Dedifferentiated amniotic fluid mesenchymal stem cell (primary cell): ENCODE measurements at regions not wholly inside any gene's neighbourhood (a gene's known extent, or its start where the extent isn't known, plus 50 kb on each side); places are given as distances from the start of the nearest gene placed in this dataset.

Experiments
- DNase-seq: peaks from one replicate; pipeline ENCODE4 v3.0.0-alpha.2; 2016; ENCODE audit errors: extremely low spot score

GRCh38 chr5:67299231-67299735 lies 102.7 kb upstream of the CD180 start:
- DNase-seq: no peak

- no peak for DNase-seq
These were observed 101.4 kb upstream of the CD180 start for GRCh38 chr5:67297802-67298532.

GRCh38 chr5:67297376-67297775 lies 100.8 kb upstream of the CD180 start:
- DNase-seq: no peak

- DNase-seq: no peak
These were observed 97.8 kb upstream of the CD180 start for GRCh38 chr5:67294266-67294938.

- DNase-seq: no peak
These were observed 96.6 kb upstream of the CD180 start for GRCh38 chr5:67293226-67293625.

GRCh38 chr5:67292201-67292940 lies 95.8 kb upstream of the CD180 start:
- no peak for DNase-seq

GRCh38 chr5:67291671-67292070 lies 95.1 kb upstream of the CD180 start:
- no peak for DNase-seq

GRCh38 chr5:67291066-67291465 lies 94.5 kb upstream of the CD180 start:
- DNase-seq: no peak

GRCh38 chr5:67290655-67291054 lies 94.1 kb upstream of the CD180 start:
- no peak for DNase-seq

GRCh38 chr5:67289763-67290521 lies 93.3 kb upstream of the CD180 start:
- no peak for DNase-seq

GRCh38 chr5:67287510-67288268 lies 91.1 kb upstream of the CD180 start:
- peak; percentile 66 for DNase-seq

- DNase-seq: no peak
These were observed 89.4 kb upstream of the CD180 start for GRCh38 chr5:67286006-67286405.

- no peak for DNase-seq
These were observed 87.4 kb upstream of the CD180 start for GRCh38 chr5:67283988-67284487.

- DNase-seq: no peak
These were observed 86.8 kb upstream of the CD180 start for GRCh38 chr5:67283275-67283987.

- no peak for DNase-seq
These were observed 85.3 kb upstream of the CD180 start for GRCh38 chr5:67281874-67282273.

- no peak for DNase-seq
These were observed 77.2 kb upstream of the CD180 start for GRCh38 chr5:67273689-67274356.

- no peak for DNase-seq
These were observed 76.0 kb upstream of the CD180 start for GRCh38 chr5:67272453-67273130.

- peak; percentile 90 for DNase-seq
These were observed 71.8 kb upstream of the CD180 start for GRCh38 chr5:67268231-67269021.
